K562 (cell line): ENCODE measurements at regions not wholly inside any gene's neighbourhood (a gene's known extent, or its start where the extent isn't known, plus 50 kb on each side); places are given as distances from the start of the nearest gene placed in this dataset.
A peak's percentile ranks its signal among the peaks of the same experiment; 100 is the strongest.

Experiments
- ATAC-seq: fragments of 200-7000 bp; cut with Tn5 transposase; 3 replicates; pipeline ENCODE4 v1.9.1; 2020; ENCODE audit warnings: moderate library complexity
- BruUV-seq: library from RNA; stranded (reverse); fragments of 400-500 nt; replicated peaks from 2 replicates; lab custom pipeline; 2021; lab: Mats Ljungman, UMichigan
- CTCF ChIA-PET: fragments of 300-600 bp; formaldehyde crosslinking; extraction: SDS; loops from one replicate; lab custom pipeline; 2021; ENCODE audit warnings: low intra/inter-chr PET ratio; lab: Yijun Ruan, JAX
- POLR2A ChIA-PET: fragments of 300-600, 350-650 bp; sonication (Branson Sonifier 250); formaldehyde crosslinking; extraction: SDS; loops from one replicate; lab custom pipeline; 2021; ENCODE audit warnings: antibody characterized with exemption, inconsistent platforms; lab: Yijun Ruan, JAX
- DNase-seq, 4 experiments: peaks; one replicate each; pipeline versions ENCODE4 v3.0.0 to v3.0.0-alpha.2; 2011 to 2018; ENCODE audit warnings: low spot score in 3 of 4, mixed read lengths in 3 of 4; ENCODE audit errors: extremely low read depth in 1 of 4
- FAIRE-seq: peaks from 2 replicates; lab custom pipeline; 2011; peaks lifted over from hg19 to GRCh38; lab: Jason Lieb, UNC
- H2AFZ ChIP-seq: 2 replicates; pipeline ENCODE4 v1.6.0; 2011; ENCODE audit warnings: low read depth, low read length, control low read depth, inconsistent platforms
- H3K27ac ChIP-seq: fragments of 200-600 bp; 3 replicates; pipeline ENCODE4 v1.8.0; 2011; ENCODE audit warnings: low read depth, mild to moderate bottlenecking, control low read depth, inconsistent platforms, low read length, moderate library complexity, mixed read lengths; ENCODE audit errors: extremely low read depth
- H3K27me3 ChIP-seq, 2 experiments: fragments of 300-600 bp in 1 of 2; 2 replicates in 1 of 2; 3 replicates in 1 of 2; pipeline versions ENCODE4 v1.6.0 to v1.8.0; 2011; ENCODE audit warnings: inconsistent platforms in 2 of 2, low read length in 2 of 2, mild to moderate bottlenecking in 1 of 2, mixed read lengths in 1 of 2, moderate library complexity in 1 of 2; ENCODE audit not compliant: control insufficient read depth in 2 of 2, insufficient read depth in 2 of 2
- H3K36me3 ChIP-seq: fragments of 300-600 bp; 3 replicates; pipeline ENCODE4 v1.8.0; 2011; ENCODE audit warnings: mild to moderate bottlenecking, low read length, inconsistent platforms; ENCODE audit not compliant: control insufficient read depth, insufficient read depth
- H3K4me1 ChIP-seq, 2 experiments: fragments of 200-600 bp in 1 of 2; replicated peaks in 1 of 2; 2 replicates in 1 of 2; 3 replicates in 1 of 2; pipeline versions ENCODE4 v1.5.1 to v1.8.0; 2011; ENCODE audit warnings: inconsistent platforms in 2 of 2, low read length in 2 of 2, mild to moderate bottlenecking in 1 of 2, mixed read lengths in 1 of 2, moderate library complexity in 1 of 2; ENCODE audit not compliant: control insufficient read depth in 2 of 2, insufficient read depth in 2 of 2
- H3K4me2 ChIP-seq: 2 replicates; pipeline ENCODE4 v1.6.1; 2011; ENCODE audit warnings: low read length, control low read depth, inconsistent platforms, mixed read lengths; ENCODE audit not compliant: insufficient read depth
- H3K4me3 ChIP-seq: fragments of 200-600 bp; sonication (generic), shearing (Covaris generic); 2 replicates; pipeline ENCODE4 v1.5.1; 2016; ENCODE audit warnings: control low read depth, inconsistent platforms
- H3K79me2 ChIP-seq: fragments of 200-600 bp; 3 replicates; pipeline ENCODE4 v1.8.0; 2011; ENCODE audit warnings: low read length, inconsistent platforms; ENCODE audit not compliant: control insufficient read depth, insufficient read depth
- H3K9ac ChIP-seq, 2 experiments: 2 replicates each; pipeline versions ENCODE4 v1.6.0 to v1.6.1; 2011; ENCODE audit warnings: low read depth in 2 of 2, low read length in 2 of 2, control low read depth in 1 of 2, inconsistent platforms in 1 of 2, mild to moderate bottlenecking in 1 of 2, mixed read lengths in 1 of 2; ENCODE audit not compliant: insufficient read depth in 1 of 2
- H3K9me1 ChIP-seq: one replicate; pipeline ENCODE4 v1.6.0; 2011; ENCODE audit warnings: inconsistent platforms, mild to moderate bottlenecking, low read length, moderate library complexity; ENCODE audit not compliant: control insufficient read depth, insufficient read depth
- H3K9me3 ChIP-seq: replicated peaks from 2 replicates; pipeline ENCODE4 v1.5.1; 2011; ENCODE audit warnings: low read depth, low read length, inconsistent platforms; ENCODE audit not compliant: control insufficient read depth, insufficient read depth
- H4K20me1 ChIP-seq: replicated peaks from 2 replicates; pipeline ENCODE4 v1.6.1; 2011; ENCODE audit warnings: low read length, inconsistent platforms, mixed read lengths; ENCODE audit not compliant: control insufficient read depth, insufficient read depth
- ADNP ChIP-seq: fragments of 200-800 bp; sonication (Bioruptor generic); IDR thresholded peaks from 2 replicates; pipeline ENCODE4 v1.6.1; 2016; ENCODE audit warnings: missing genetic modification characterization, missing compliant biosample characterization
- BHLHE40 ChIP-seq: IDR thresholded peaks from 2 replicates; pipeline ENCODE4 v1.6.1; 2011; ENCODE audit warnings: low read length, improper control_type of control experiment
- CBFA2T2 ChIP-seq: fragments of 450-650 bp; conservative IDR thresholded peaks from 2 replicates; pipeline ENCODE4 v1.6.1; 2017; ENCODE audit warnings: mild to moderate bottlenecking
- CBFA2T3 ChIP-seq: fragments of 450-650 bp; IDR thresholded peaks from 2 replicates; pipeline ENCODE4 v1.6.1; 2017
- CEBPB ChIP-seq: fragments of 450-650 bp; IDR thresholded peaks from 2 replicates; pipeline ENCODE4 v1.6.1; 2016; ENCODE audit warnings: missing genetic modification characterization, missing compliant biosample characterization
- DPF2 ChIP-seq: fragments of 450-650 bp; IDR thresholded peaks from 2 replicates; pipeline ENCODE4 v1.6.1; 2016
- HDGF ChIP-seq: fragments of 450-650 bp; IDR thresholded peaks from 2 replicates; pipeline ENCODE4 v1.6.1; 2016
- HMGXB4 ChIP-seq: sonication (generic); formaldehyde crosslinking; IDR thresholded peaks from 2 replicates; pipeline ENCODE4 v1.8.1; 2023; ENCODE audit warnings: mild to moderate bottlenecking, missing genetic modification reagents
- KAT7 ChIP-seq: sonication (generic); formaldehyde crosslinking; IDR thresholded peaks from 2 replicates; pipeline ENCODE4 v1.8.0; 2022; ENCODE audit warnings: missing genetic modification reagents, mild to moderate bottlenecking, borderline replicate concordance
- KAT8 ChIP-seq: fragments of 450-650 bp; IDR thresholded peaks from 2 replicates; pipeline ENCODE4 v1.6.1; 2016; ENCODE audit warnings: low read depth, mild to moderate bottlenecking
- KDM1A ChIP-seq, 2 experiments: fragments of 450-650 bp; IDR thresholded peaks; 2 replicates each; pipeline ENCODE4 v1.6.1; 2016; ENCODE audit warnings: mild to moderate bottlenecking in 2 of 2
- MTA2 ChIP-seq: fragments of 450-650 bp; IDR thresholded peaks from 2 replicates; pipeline ENCODE4 v1.6.1; 2016; ENCODE audit warnings: low read depth
- NCOR1 ChIP-seq: fragments of 450-650 bp; IDR thresholded peaks from 2 replicates; pipeline ENCODE4 v1.6.1; 2016; ENCODE audit warnings: mild to moderate bottlenecking, moderate library complexity
- NFRKB ChIP-seq: fragments of 450-650 bp; IDR thresholded peaks from 2 replicates; pipeline ENCODE4 v1.6.1; 2016; ENCODE audit warnings: low read depth
- PYGO2 ChIP-seq: fragments of 450-650 bp; IDR thresholded peaks from 2 replicates; pipeline ENCODE4 v1.6.1; 2016; ENCODE audit warnings: mild to moderate bottlenecking, missing genetic modification characterization, moderate library complexity, missing compliant biosample characterization
- SIX5 ChIP-seq, 2 experiments: IDR thresholded peaks; 2 replicates each; pipeline ENCODE4 v1.6.1; 2011; ENCODE audit warnings: low read length in 2 of 2, borderline replicate concordance in 1 of 2, low read depth in 1 of 2, mild to moderate bottlenecking in 1 of 2, moderate library complexity in 1 of 2; ENCODE audit not compliant: insufficient read depth in 1 of 2
- SOX6 ChIP-seq: fragments of 450-650 bp; IDR thresholded peaks from 2 replicates; pipeline ENCODE4 v1.6.1; 2014; ENCODE audit warnings: mild to moderate bottlenecking
- STAT5A ChIP-seq: IDR thresholded peaks from 2 replicates; pipeline ENCODE4 v1.6.1; 2012; ENCODE audit warnings: low read length, inconsistent platforms, borderline replicate concordance
- TBL1XR1 ChIP-seq, 2 experiments: IDR thresholded peaks; 2 replicates each; pipeline ENCODE4 v1.6.1; 2012; ENCODE audit warnings: improper control_type of control experiment in 2 of 2, low read length in 2 of 2, mild to moderate bottlenecking in 1 of 2
- TCF7 ChIP-seq: sonication (generic); IDR thresholded peaks from 2 replicates; pipeline ENCODE4 v1.6.1; 2016; ENCODE audit warnings: antibody characterized with exemption, borderline replicate concordance
- TRIM24 ChIP-seq, 2 experiments: fragments of 450-650 bp; IDR thresholded peaks; 2 replicates each; pipeline ENCODE4 v1.6.1; 2016
- ZNF140 ChIP-seq: fragments of 250-450 bp; sonication (Bioruptor Pico); IDR thresholded peaks from 2 replicates; pipeline ENCODE4 v1.8.0; 2021; ENCODE audit warnings: moderate library complexity, mild to moderate bottlenecking, inconsistent platforms
- ZNF239 ChIP-seq: fragments of 250-450 bp; sonication (Bioruptor Pico); IDR thresholded peaks from 2 replicates; pipeline ENCODE4 v1.4.0; 2020; ENCODE audit warnings: mild to moderate bottlenecking
- ZNF551 ChIP-seq: fragments of 250-450 bp; sonication (Bioruptor Pico); IDR thresholded peaks from 2 replicates; pipeline ENCODE4 v1.5.0; 2021; ENCODE audit warnings: mild to moderate bottlenecking, moderate library complexity
- ZNF589 ChIP-seq: fragments of 200-800 bp; sonication (Bioruptor generic); IDR thresholded peaks from 2 replicates; pipeline ENCODE4 v1.6.1; 2016; ENCODE audit warnings: low read depth, missing genetic modification characterization, missing compliant biosample characterization
- ZNF699 ChIP-seq: fragments of 250-450 bp; sonication (Bioruptor Pico); IDR thresholded peaks from 2 replicates; pipeline ENCODE4 v1.8.0; 2021; ENCODE audit warnings: mild to moderate bottlenecking, moderate library complexity; ENCODE audit not compliant: insufficient replicate concordance
- ZNF717 ChIP-seq: fragments of 250-450 bp; sonication (Bioruptor Pico); IDR thresholded peaks from 2 replicates; pipeline ENCODE4 v1.5.0; 2021
- WGBS: fragments of 100-300 bp; shearing (Covaris generic); methylation state at CpG from one replicate; pipeline ENCODE4 v1.1.6; 2016; ENCODE audit warnings: low coverage, mixed read lengths; ENCODE audit not compliant: insufficient coverage; ENCODE audit errors: missing lambda C conversion rate; 5-methylcytosine and 5-hydroxymethylcytosine counted together
- in situ Hi-C: fragments of 300-500 bp; cut with MboI; formaldehyde crosslinking; loops from 4 replicates; pipeline ENCODE4 v1.15.0; 2018; ENCODE audit warnings: inconsistent platforms, mixed read lengths
- intact Hi-C: fragments of 100-400 bp; cut with micrococcal nuclease; formaldehyde crosslinking; loops from 2 replicates; pipeline ENCODE4 v1.14.2; 2022

- WGBS: 0% methylated on average over 2 of the region's 2 CpGs
- Histone ChIP-seq H2AFZ (peak overlapping the region; percentile 48; the same call in 1 of the 2 replicates), H3K9ac (no peak overlapping the region; a peak in 1 of 4 replicates), H3K4me2 (peak overlapping the region; percentile 25), H3K27ac (no peak overlapping the region), H3K9me1 (no peaks in the 10 kb centered on the region), H3K79me2 (no peaks in the 10 kb centered on the region), H3K9me3 (no peaks in the 10 kb centered on the region), H4K20me1 (no peaks in the 10 kb centered on the region), H3K36me3 (no peaks in the 10 kb centered on the region), H3K4me3 (no peak overlapping the region), H3K27me3 (no peaks in the 10 kb centered on the region), H3K4me1 (peaks cover 0 to 12% of the 10 kb centered on the region in 2 experiments; a peak in 2 of 5 replicates)
- POLR2A ChIA-PET: interaction anchor here (0.6 to 2.9 kb wide), 4 partner anchors 10 to 260 kb away, joined by 3 to 9 read pairs (median 4); no protein-coding TSS in a partner anchor
- in situ Hi-C loops: no loop called here
- peak; percentile 69 for FAIRE-seq
- CTCF ChIA-PET: no interaction called here
- no TSS peak for BruUV-seq
- DNase-seq: peak in 2 of 4 experiments; percentile 29 to 67
- intact Hi-C loops: no loop called here
- peak; percentile 64 for ATAC-seq
- TF ChIP-seq KDM1A (IDR thresholded peaks at IDR 0.05) (peak in 1 of 2 experiments; percentile 12; a peak in 1 of 4 replicates), BHLHE40 (no peak), HMGXB4 (CRISPR knock-in tag) (no peak), SIX5 (IDR thresholded peaks at IDR 0.05; ENCODE audit: borderline replicate concordance in 1 of 2, insufficient read depth in 1 of 2, low read depth in 1 of 2, low read length in 2 of 2) (no peak), CBFA2T3 (peak; percentile 88), CEBPB (no peak), KAT8 (no peak), SOX6 (peak; percentile 47; the same call in 1 of the 2 replicates), TCF7 (peak; percentile 89; the same call in 1 of the 2 replicates), CBFA2T2 (peak; percentile 77), ZNF699 (no peak), ADNP (no peak), NFRKB (no peak), KAT7 (no peak), ZNF717 (CRISPR knock-in tag) (no peak), HDGF (no peak), ZNF589 (CRISPR knock-in tag) (no peak), MTA2 (0 out of 2 replicates have a peak, but pooled peaks have one; percentile 14), STAT5A (0 out of 2 replicates have a peak, but pooled peaks have one; percentile 22), TRIM24 (IDR thresholded peaks at IDR 0.05) (0 out of 4 replicates have a peak, but pooled peaks of 1 of the 2 experiments have one; percentile 32), TBL1XR1 (IDR thresholded peaks at IDR 0.05; ENCODE audit: low read length in 2 of 2) (0 out of 4 replicates have a peak, but pooled peaks of 1 of the 2 experiments have one; percentile 44), DPF2 (peak; percentile 61; the same call in 1 of the 2 replicates), PYGO2 (tag) (no peak), ZNF239 (CRISPR knock-in tag) (no peak), ZNF140 (CRISPR knock-in tag) (no peak), NCOR1 (peak; percentile 62), ZNF551 (CRISPR knock-in tag) (no peak)
Observed at GRCh38 chr21:35325953-35326352, 276.9 kb upstream of the RUNX1 start.
